Immature natural killer cell (primary cell): ENCODE measurements at regions not wholly inside any gene's neighbourhood (a gene's known extent, or its start where the extent isn't known, plus 50 kb on each side); places are given as distances from the start of the nearest gene placed in this dataset.

Experiments
- DNase-seq, 3 donors: peaks; one replicate each; pipeline ENCODE4 v3.0.0; 2022; ENCODE audit warnings: mixed read lengths in 1 of 3
- H3K27ac Mint-ChIP-seq, 6 donors: one replicate each; pipeline ENCODE4 v1.8.0; 2020; ENCODE audit warnings: mixed read lengths in 6 of 6, mild to moderate bottlenecking in 5 of 6, inconsistent platforms in 4 of 6, moderate library complexity in 3 of 6
- H3K27me3 Mint-ChIP-seq, 3 donors: one replicate each; pipeline ENCODE4 v1.8.0; 2020 to 2021; ENCODE audit warnings: low read depth in 3 of 3, mild to moderate bottlenecking in 3 of 3, mixed read lengths in 3 of 3, moderate library complexity in 3 of 3, inconsistent platforms in 1 of 3
- H3K36me3 Mint-ChIP-seq, 3 donors: one replicate each; pipeline ENCODE4 v1.8.0; 2020; ENCODE audit warnings: mixed read lengths in 3 of 3, inconsistent platforms in 2 of 3, mild to moderate bottlenecking in 2 of 3
- H3K4me1 Mint-ChIP-seq, 2 donors: one replicate each; pipeline ENCODE4 v1.8.0; 2020; ENCODE audit warnings: inconsistent platforms in 2 of 2, mild to moderate bottlenecking in 2 of 2, mixed read lengths in 2 of 2, moderate library complexity in 1 of 2
- H3K4me3 Mint-ChIP-seq, 5 donors: one replicate each; pipeline ENCODE4 v1.8.0; 2020; ENCODE audit warnings: mild to moderate bottlenecking in 5 of 5, mixed read lengths in 5 of 5, inconsistent platforms in 3 of 5, moderate library complexity in 3 of 5
- H3K9me3 Mint-ChIP-seq, 6 donors: one replicate each; pipeline ENCODE4 v1.8.0; 2020; ENCODE audit warnings: mild to moderate bottlenecking in 6 of 6, mixed read lengths in 6 of 6, inconsistent platforms in 4 of 6, moderate library complexity in 3 of 6

- Mint-ChIP-seq H3K27me3 (peaks cover 0 to 2% (median 0%) of the 10 kb centered on the region in 3 donors), H3K4me3 (no peak overlapping the region), H3K9me3 (peaks cover 0 to 20% (median 9%) of the 10 kb centered on the region in 6 donors), H3K27ac (no peak overlapping the region), H3K4me1 (no peaks in the 10 kb centered on the region), H3K36me3 (no peaks in the 10 kb centered on the region)
- DNase-seq, result no peak
These were observed 166.5 kb upstream of the GNAI1 start for GRCh38 chr7:79968077-79968648.

GRCh38 chr7:79965946-79966345 is 168.7 kb upstream of the GNAI1 start:
- H3K36me3 Mint-ChIP-seq, result no peaks in the 10 kb centered on the region
- no peak overlapping the region for H3K27ac Mint-ChIP-seq
- DNase-seq, result no peak
- H3K27me3 Mint-ChIP-seq, result peaks cover 0 to 2% (median 0%) of the 10 kb centered on the region in 3 donors
- no peak overlapping the region for H3K4me3 Mint-ChIP-seq
- peaks cover 0 to 29% (median 16%) of the 10 kb centered on the region in 6 donors for H3K9me3 Mint-ChIP-seq
- no peaks in the 10 kb centered on the region for H3K4me1 Mint-ChIP-seq

- no peaks in the 10 kb centered on the region for H3K27me3 Mint-ChIP-seq
- no peak overlapping the region for H3K4me3 Mint-ChIP-seq
- peaks cover 0 to 4% (median 0%) of the 10 kb centered on the region in 3 donors for H3K36me3 Mint-ChIP-seq
- DNase-seq, result no peak
- no peak overlapping the region for H3K27ac Mint-ChIP-seq
- peaks cover 0 to 32% (median 14%) of the 10 kb centered on the region in 6 donors for H3K9me3 Mint-ChIP-seq
- H3K4me1 Mint-ChIP-seq, result no peaks in the 10 kb centered on the region
These were observed 170.2 kb upstream of the GNAI1 start for GRCh38 chr7:79964463-79964862.

- Mint-ChIP-seq H3K9me3 (peaks cover 4 to 41% (median 9%) of the 10 kb centered on the region in 6 donors), H3K4me1 (no peaks in the 10 kb centered on the region), H3K4me3 (no peak overlapping the region), H3K27ac (no peak overlapping the region), H3K36me3 (no peaks in the 10 kb centered on the region), H3K27me3 (peaks cover 0 to 3% (median 1%) of the 10 kb centered on the region in 3 donors)
- no peak for DNase-seq
These were observed 181.5 kb upstream of the GNAI1 start for GRCh38 chr7:79953130-79953529.

- Mint-ChIP-seq H3K36me3 (no peaks in the 10 kb centered on the region), H3K27ac (no peak overlapping the region), H3K9me3 (peaks cover 4 to 45% (median 11%) of the 10 kb centered on the region in 6 donors), H3K4me1 (no peaks in the 10 kb centered on the region), H3K27me3 (peaks cover 0 to 4% (median 1%) of the 10 kb centered on the region in 3 donors), H3K4me3 (no peak overlapping the region)
- no peak for DNase-seq
These were observed 182.2 kb upstream of the GNAI1 start for GRCh38 chr7:79952399-79952798.

- Mint-ChIP-seq H3K36me3 (no peaks in the 10 kb centered on the region), H3K27me3 (peaks cover 0 to 5% (median 1%) of the 10 kb centered on the region in 3 donors), H3K27ac (no peak overlapping the region), H3K4me1 (no peaks in the 10 kb centered on the region), H3K9me3 (peaks cover 4 to 50% (median 15%) of the 10 kb centered on the region in 6 donors), H3K4me3 (no peak overlapping the region)
- DNase-seq, result no peak
These were observed 183.2 kb upstream of the GNAI1 start for GRCh38 chr7:79951415-79951814.

GRCh38 chr7:79949778-79950177 is 184.9 kb upstream of the GNAI1 start:
- Mint-ChIP-seq H3K4me3 (no peak overlapping the region), H3K4me1 (no peaks in the 10 kb centered on the region), H3K9me3 (peaks cover 4 to 47% (median 16%) of the 10 kb centered on the region in 6 donors), H3K27me3 (peaks cover 0 to 5% (median 1%) of the 10 kb centered on the region in 3 donors), H3K27ac (no peak overlapping the region), H3K36me3 (no peaks in the 10 kb centered on the region)
- no peak for DNase-seq

- Mint-ChIP-seq H3K27me3 (no peaks in the 10 kb centered on the region), H3K27ac (no peak overlapping the region), H3K9me3 (peaks cover 3 to 51% (median 21%) of the 10 kb centered on the region in 6 donors), H3K4me1 (no peaks in the 10 kb centered on the region), H3K36me3 (peaks cover 0 to 4% (median 0%) of the 10 kb centered on the region in 3 donors), H3K4me3 (no peak overlapping the region)
- DNase-seq, result no peak
These were observed 198.2 kb upstream of the GNAI1 start for GRCh38 chr7:79936281-79936983.

- Mint-ChIP-seq H3K4me1 (no peaks in the 10 kb centered on the region), H3K4me3 (no peak overlapping the region), H3K9me3 (peaks cover 3 to 50% (median 15%) of the 10 kb centered on the region in 6 donors), H3K36me3 (peaks cover 0 to 4% (median 0%) of the 10 kb centered on the region in 3 donors), H3K27me3 (no peaks in the 10 kb centered on the region), H3K27ac (no peak overlapping the region)
- no peak for DNase-seq
These were observed 199.9 kb upstream of the GNAI1 start for GRCh38 chr7:79934727-79935126.

GRCh38 chr7:79933144-79933543 is 201.5 kb upstream of the GNAI1 start:
- no peaks in the 10 kb centered on the region for H3K27me3 Mint-ChIP-seq
- H3K36me3 Mint-ChIP-seq, result peaks cover 0 to 4% (median 3%) of the 10 kb centered on the region in 3 donors
- H3K4me1 Mint-ChIP-seq, result no peaks in the 10 kb centered on the region
- DNase-seq, result no peak
- H3K4me3 Mint-ChIP-seq, result no peak overlapping the region
- H3K27ac Mint-ChIP-seq, result no peak overlapping the region
- H3K9me3 Mint-ChIP-seq, result peaks cover 7 to 55% (median 19%) of the 10 kb centered on the region in 6 donors

- Mint-ChIP-seq H3K9me3 (peaks cover 7 to 49% (median 21%) of the 10 kb centered on the region in 6 donors), H3K27me3 (no peaks in the 10 kb centered on the region), H3K4me3 (no peak overlapping the region), H3K4me1 (no peaks in the 10 kb centered on the region), H3K36me3 (peaks cover 3 to 4% (median 3%) of the 10 kb centered on the region in 3 donors), H3K27ac (no peak overlapping the region)
- no peak for DNase-seq
These were observed 204.0 kb upstream of the GNAI1 start for GRCh38 chr7:79930604-79931003.

GRCh38 chr7:79927116-79927515 is 207.5 kb upstream of the GNAI1 start:
- H3K27ac Mint-ChIP-seq, result no peak overlapping the region
- no peak for DNase-seq
- no peak overlapping the region for H3K4me3 Mint-ChIP-seq
- H3K36me3 Mint-ChIP-seq, result peaks cover 0 to 3% (median 3%) of the 10 kb centered on the region in 3 donors
- no peaks in the 10 kb centered on the region for H3K4me1 Mint-ChIP-seq
- H3K27me3 Mint-ChIP-seq, result peaks cover 0 to 2% (median 0%) of the 10 kb centered on the region in 3 donors
- H3K9me3 Mint-ChIP-seq, result peaks cover 8 to 45% (median 19%) of the 10 kb centered on the region in 6 donors

GRCh38 chr7:79923953-79924352 is 210.7 kb upstream of the GNAI1 start:
- Mint-ChIP-seq H3K27ac (no peak overlapping the region), H3K36me3 (peaks cover 0 to 3% (median 3%) of the 10 kb centered on the region in 3 donors), H3K27me3 (peaks cover 0 to 2% (median 0%) of the 10 kb centered on the region in 3 donors), H3K4me3 (no peak overlapping the region), H3K4me1 (no peaks in the 10 kb centered on the region), H3K9me3 (peaks cover 8 to 37% (median 16%) of the 10 kb centered on the region in 6 donors)
- no peak for DNase-seq

- H3K4me3 Mint-ChIP-seq, result no peak overlapping the region
- H3K27me3 Mint-ChIP-seq, result peaks cover 0 to 2% (median 0%) of the 10 kb centered on the region in 3 donors
- H3K4me1 Mint-ChIP-seq, result no peaks in the 10 kb centered on the region
- H3K27ac Mint-ChIP-seq, result no peak overlapping the region
- no peak for DNase-seq
- H3K9me3 Mint-ChIP-seq, result peaks cover 7 to 38% (median 15%) of the 10 kb centered on the region in 6 donors
- peaks cover 0 to 3% (median 0%) of the 10 kb centered on the region in 3 donors for H3K36me3 Mint-ChIP-seq
These were observed 211.7 kb upstream of the GNAI1 start for GRCh38 chr7:79922894-79923293.
